ENCODE measurements at regions not wholly inside any gene's neighbourhood (a gene's known extent, or its start where the extent isn't known, plus 50 kb on each side); places are given as distances from the start of the nearest gene placed in this dataset.

DNA sequence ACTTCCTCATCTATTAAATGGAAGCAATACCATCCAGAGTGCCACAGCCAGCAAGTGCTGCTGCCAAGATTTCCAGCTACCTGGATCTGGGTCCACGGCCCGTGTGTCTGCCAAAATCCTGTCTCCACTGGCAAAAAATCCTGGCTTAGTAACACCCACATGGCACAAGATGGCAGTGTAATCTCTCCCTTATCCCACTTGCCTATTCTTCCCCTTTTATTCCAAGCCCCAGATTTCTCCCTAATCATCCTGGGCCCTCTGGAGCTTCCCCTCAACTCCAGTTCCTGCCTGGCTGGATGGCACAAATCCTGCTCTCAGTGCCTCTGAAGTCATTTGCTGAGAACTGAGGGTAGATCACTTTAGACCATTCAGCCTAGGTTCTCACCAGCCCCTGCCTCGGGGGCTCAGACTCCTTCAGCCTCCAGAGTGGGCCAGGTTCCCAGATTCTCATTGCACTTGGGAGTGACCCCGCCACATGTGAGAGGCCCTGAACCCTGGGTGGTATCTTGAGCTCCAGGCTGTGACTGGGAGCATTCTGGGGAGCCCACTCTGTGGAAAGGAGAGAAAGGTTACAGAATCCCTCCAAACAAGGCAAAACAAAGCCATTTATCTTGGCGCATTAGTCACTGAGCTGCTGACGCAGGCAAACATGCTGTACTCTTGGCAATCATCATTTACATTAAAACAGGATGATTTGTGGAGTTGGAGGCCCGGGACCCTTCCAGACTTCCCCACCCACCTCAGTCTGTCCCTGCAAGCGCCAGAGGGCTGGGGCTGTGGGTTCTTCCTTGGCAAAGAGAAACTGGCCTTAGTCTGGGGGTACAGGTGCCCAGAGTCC, 325.8 kb downstream of the DYSF start:
- no peak for TF ChIP-seq POLR2AphosphoS5 (IDR thresholded peaks at IDR 0.05)
- TF ChIP-seq, protein P1, sequence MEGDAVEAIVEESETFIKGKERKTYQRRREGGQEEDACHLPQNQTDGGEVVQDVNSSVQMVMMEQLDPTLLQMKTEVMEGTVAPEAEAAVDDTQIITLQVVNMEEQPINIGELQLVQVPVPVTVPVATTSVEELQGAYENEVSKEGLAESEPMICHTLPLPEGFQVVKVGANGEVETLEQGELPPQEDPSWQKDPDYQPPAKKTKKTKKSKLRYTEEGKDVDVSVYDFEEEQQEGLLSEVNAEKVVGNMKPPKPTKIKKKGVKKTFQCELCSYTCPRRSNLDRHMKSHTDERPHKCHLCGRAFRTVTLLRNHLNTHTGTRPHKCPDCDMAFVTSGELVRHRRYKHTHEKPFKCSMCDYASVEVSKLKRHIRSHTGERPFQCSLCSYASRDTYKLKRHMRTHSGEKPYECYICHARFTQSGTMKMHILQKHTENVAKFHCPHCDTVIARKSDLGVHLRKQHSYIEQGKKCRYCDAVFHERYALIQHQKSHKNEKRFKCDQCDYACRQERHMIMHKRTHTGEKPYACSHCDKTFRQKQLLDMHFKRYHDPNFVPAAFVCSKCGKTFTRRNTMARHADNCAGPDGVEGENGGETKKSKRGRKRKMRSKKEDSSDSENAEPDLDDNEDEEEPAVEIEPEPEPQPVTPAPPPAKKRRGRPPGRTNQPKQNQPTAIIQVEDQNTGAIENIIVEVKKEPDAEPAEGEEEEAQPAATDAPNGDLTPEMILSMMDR (IDR thresholded peaks at IDR 0.05; ENCODE audit: poor library complexity, severe bottlenecking) = no peak
- no peak for TF ChIP-seq EZH2 (IDR thresholded peaks at IDR 0.05; ENCODE audit: borderline replicate concordance, insufficient read depth, low read length, poor library complexity, severe bottlenecking)
- no peak for TF ChIP-seq TAF1 (IDR thresholded peaks at IDR 0.05; ENCODE audit: low read depth)
- no peak for TF ChIP-seq RAD21 (conservative IDR thresholded peaks at IDR 0.05)
- TF ChIP-seq EP300 (conservative IDR thresholded peaks at IDR 0.05; ENCODE audit: poor library complexity, severe bottlenecking) = no peak
- TF ChIP-seq, protein P2, sequence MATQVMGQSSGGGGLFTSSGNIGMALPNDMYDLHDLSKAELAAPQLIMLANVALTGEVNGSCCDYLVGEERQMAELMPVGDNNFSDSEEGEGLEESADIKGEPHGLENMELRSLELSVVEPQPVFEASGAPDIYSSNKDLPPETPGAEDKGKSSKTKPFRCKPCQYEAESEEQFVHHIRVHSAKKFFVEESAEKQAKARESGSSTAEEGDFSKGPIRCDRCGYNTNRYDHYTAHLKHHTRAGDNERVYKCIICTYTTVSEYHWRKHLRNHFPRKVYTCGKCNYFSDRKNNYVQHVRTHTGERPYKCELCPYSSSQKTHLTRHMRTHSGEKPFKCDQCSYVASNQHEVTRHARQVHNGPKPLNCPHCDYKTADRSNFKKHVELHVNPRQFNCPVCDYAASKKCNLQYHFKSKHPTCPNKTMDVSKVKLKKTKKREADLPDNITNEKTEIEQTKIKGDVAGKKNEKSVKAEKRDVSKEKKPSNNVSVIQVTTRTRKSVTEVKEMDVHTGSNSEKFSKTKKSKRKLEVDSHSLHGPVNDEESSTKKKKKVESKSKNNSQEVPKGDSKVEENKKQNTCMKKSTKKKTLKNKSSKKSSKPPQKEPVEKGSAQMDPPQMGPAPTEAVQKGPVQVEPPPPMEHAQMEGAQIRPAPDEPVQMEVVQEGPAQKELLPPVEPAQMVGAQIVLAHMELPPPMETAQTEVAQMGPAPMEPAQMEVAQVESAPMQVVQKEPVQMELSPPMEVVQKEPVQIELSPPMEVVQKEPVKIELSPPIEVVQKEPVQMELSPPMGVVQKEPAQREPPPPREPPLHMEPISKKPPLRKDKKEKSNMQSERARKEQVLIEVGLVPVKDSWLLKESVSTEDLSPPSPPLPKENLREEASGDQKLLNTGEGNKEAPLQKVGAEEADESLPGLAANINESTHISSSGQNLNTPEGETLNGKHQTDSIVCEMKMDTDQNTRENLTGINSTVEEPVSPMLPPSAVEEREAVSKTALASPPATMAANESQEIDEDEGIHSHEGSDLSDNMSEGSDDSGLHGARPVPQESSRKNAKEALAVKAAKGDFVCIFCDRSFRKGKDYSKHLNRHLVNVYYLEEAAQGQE (IDR thresholded peaks at IDR 0.05; ENCODE audit: borderline replicate concordance) = no peak

All from neural cell (in vitro differentiated cells).